ENCODE measurements at regions not wholly inside any gene's neighbourhood (a gene's known extent, or its start where the extent isn't known, plus 50 kb on each side); places are given as distances from the start of the nearest gene placed in this dataset.

DNA sequence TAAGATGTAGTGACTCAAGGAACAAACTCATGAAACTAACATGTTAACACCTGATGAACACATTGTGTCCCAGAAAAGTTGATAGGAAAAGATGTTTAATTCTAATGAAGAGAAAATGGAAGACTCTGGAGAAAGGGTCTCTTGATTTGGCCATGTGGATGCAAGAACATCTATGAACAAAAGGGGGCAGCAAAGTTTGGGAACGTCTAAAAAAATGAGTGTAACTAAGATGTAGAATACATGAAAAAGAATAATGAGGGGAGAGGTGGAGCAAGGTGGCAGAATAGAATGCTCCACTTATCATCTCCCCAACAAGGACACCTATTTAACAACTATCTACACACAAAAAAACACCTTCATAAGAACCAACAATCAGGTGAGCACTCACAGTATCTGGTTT is 805.1 kb downstream of the TNS3 start:
- TF ChIP-seq CTCF (IDR thresholded peaks at IDR 0.05; ENCODE audit: low read depth, low read length): peak; percentile 59
- DNase-seq (ENCODE audit: low read depth in 2 of 2): peak; percentile 64 to 66
- no peak overlapping the region for H3K4me3 ChIP-seq (replicated peaks in 1 of 2; ENCODE audit: low read depth in 2 of 2, low read length in 2 of 2)

GRCh38 chr7:46775776-46776175 is 806.1 kb downstream of the TNS3 start:
- peak in 1 of 2 donors; percentile 24 for DNase-seq (ENCODE audit: low read depth in 2 of 2)
- H3K4me3 ChIP-seq (replicated peaks in 1 of 2; ENCODE audit: low read depth in 2 of 2, low read length in 2 of 2): no peak overlapping the region
- TF ChIP-seq CTCF (IDR thresholded peaks at IDR 0.05; ENCODE audit: low read depth, low read length): no peak

DNA sequence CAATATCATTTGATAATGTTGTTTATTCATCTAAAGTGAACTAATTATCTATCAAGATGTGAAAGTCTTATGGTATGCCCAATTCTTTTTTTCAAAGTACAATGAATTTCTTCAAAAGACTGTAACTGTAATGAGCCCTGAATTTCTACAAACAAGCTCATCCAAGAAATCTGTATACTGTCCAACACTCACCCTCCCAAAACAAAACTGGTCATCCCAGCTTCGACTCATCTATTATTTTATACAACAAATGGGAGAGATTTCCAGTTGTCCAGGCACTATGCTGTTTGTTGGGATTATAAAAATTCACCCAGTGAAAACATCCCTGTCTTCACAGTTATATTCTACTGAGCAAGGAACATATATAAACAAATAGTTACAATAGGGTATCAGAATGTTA is 806.9 kb downstream of the TNS3 start:
- DNase-seq (ENCODE audit: low read depth in 2 of 2): no peak
- no peak for TF ChIP-seq CTCF (IDR thresholded peaks at IDR 0.05; ENCODE audit: low read depth, low read length)
- no peak overlapping the region for H3K4me3 ChIP-seq (replicated peaks in 1 of 2; ENCODE audit: low read depth in 2 of 2, low read length in 2 of 2)

DNA sequence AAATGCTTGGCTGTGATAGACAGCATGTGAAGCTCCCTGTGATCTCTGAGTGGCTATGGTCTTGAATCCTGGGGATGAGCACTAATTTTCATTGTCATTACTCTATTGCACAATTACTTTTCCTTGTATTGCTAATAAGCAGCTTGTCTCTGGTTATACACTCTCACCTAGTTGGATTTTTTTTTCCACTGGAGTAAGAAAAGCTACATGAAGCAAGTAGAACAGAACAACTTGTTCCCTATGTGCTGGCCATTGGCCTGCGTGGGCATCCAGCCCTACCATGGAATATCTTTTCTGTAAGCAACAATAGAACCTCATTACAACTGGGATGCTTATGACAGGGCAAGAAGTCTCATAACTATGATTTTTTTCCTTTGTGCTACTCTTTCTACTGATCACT is 807.4 kb downstream of the TNS3 start:
- TF ChIP-seq CTCF (IDR thresholded peaks at IDR 0.05; ENCODE audit: low read depth, low read length): no peak
- peak; percentile 11 to 36 for DNase-seq (ENCODE audit: low read depth in 2 of 2)

GRCh38 chr7:46772776-46773175 is 809.1 kb downstream of the TNS3 start:
- H3K4me3 ChIP-seq (replicated peaks in 1 of 2; ENCODE audit: low read depth in 2 of 2, low read length in 2 of 2): no peak overlapping the region
- DNase-seq (ENCODE audit: low read depth in 2 of 2): peak in 1 of 2 donors; percentile 32
- TF ChIP-seq CTCF (IDR thresholded peaks at IDR 0.05; ENCODE audit: low read depth, low read length): no peak

More for the DNA sequence above, 807.4 kb downstream of the TNS3 start:
- H3K4me3 ChIP-seq (replicated peaks in 1 of 2; ENCODE audit: low read depth in 2 of 2, low read length in 2 of 2): no peak overlapping the region

DNA sequence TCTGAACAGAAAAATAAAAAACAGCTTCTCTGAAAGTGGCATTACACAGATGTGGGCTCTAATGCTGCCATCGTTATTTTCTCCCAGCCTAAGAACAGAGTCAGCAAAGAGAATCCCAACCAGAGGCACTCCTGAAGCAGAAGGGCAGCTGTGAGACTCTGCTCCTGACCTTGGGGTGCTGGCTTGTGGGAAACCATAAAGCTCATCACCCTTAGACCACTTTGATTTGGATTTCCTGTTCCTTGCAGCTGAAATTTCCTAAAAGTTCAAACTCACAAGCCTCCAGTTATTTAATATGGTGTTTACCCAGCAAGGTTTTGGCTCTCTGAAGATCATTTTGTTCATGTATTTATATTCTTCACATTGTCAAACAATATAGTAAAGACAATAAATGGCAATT is 814.8 kb downstream of the TNS3 start:
- no peak for DNase-seq (ENCODE audit: low read depth in 2 of 2)

More for the DNA sequence above, 814.8 kb downstream of the TNS3 start:
- H3K4me3 ChIP-seq (replicated peaks in 1 of 2; ENCODE audit: low read depth in 2 of 2, low read length in 2 of 2): no peak overlapping the region
- no peak for TF ChIP-seq CTCF (IDR thresholded peaks at IDR 0.05; ENCODE audit: low read depth, low read length)
